ENCODE measurements at regions not wholly inside any gene's neighbourhood (a gene's known extent, or its start where the extent isn't known, plus 50 kb on each side); places are given as distances from the start of the nearest gene placed in this dataset.

DNA sequence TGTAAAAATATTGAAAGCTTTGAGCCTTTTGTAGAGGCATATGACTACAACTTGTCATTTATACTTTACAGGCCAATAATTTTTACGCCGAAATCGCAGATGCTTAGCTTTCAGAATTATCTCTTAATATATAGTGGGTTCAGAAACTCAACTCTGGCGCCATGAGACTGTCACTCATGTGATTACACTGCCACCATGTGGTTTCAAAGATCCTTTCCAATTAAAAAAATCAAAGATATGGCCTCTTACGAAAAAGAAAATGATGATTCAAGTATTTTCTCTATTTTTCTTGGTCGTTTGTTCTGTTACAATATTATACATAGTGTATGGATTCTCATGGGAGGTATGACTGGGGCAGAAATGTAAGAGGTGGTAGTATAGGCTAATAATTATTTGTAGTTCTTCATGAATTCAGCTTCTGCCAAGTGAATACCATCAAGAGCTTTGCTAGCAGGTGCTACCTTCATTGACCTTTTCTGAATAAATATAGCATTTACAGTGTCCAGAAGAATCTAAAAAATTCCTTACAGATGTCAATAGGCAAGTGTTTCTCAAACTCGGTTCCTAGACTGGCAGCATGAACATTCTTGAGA lies 751.7 kb upstream of the GOLIM4 start:
- Histone ChIP-seq H3K4me2 (ENCODE audit: low read depth, low read length) (peak overlapping the region; percentile 54), H3K4me1 (ENCODE audit: insufficient read depth, low read length) (peaks cover 9% of the 10 kb centered on the region), H3K9ac (ENCODE audit: insufficient read depth, low read depth, low read length) (no peak overlapping the region), H3K79me2 (ENCODE audit: insufficient read depth, low read length) (no peaks in the 10 kb centered on the region), H3K4me3 (replicated peaks in 1 of 3; ENCODE audit: insufficient read depth in 1 of 3, low read depth in 2 of 3, low read length in 3 of 3) (no peak overlapping the region; a peak in 1 of 6 replicates), H4K20me1 (ENCODE audit: insufficient read depth, low read length) (no peaks in the 10 kb centered on the region), H3K27ac (ENCODE audit: extremely low read length, insufficient read depth, low read length) (no peak overlapping the region), H2AFZ (ENCODE audit: low read length) (peak overlapping the region; percentile 37), H3K9me3 (ENCODE audit: low read length) (peaks cover 15% of the 10 kb centered on the region), H3K36me3 (replicated peaks in 1 of 2; ENCODE audit: control insufficient read depth in 1 of 2, insufficient read depth in 2 of 2, low read length in 2 of 2) (no peaks in the 10 kb centered on the region), H3K27me3 (ENCODE audit: control insufficient read depth in 1 of 2, insufficient read depth in 2 of 2, low read length in 2 of 2) (peaks cover 0 to 4% of the 10 kb centered on the region in 2 experiments; a peak in 1 of 5 replicates)
- DNase-seq (ENCODE audit: low spot score) (no peak), ATAC-seq (peak; percentile 65), FAIRE-seq (no peak)
- ChIA-PET POLR2A (no interaction called here), CTCF (ENCODE audit: low intra/inter-chr PET ratio, low total read pairs) (interaction anchor here (0.9 to 3.9 kb wide), 3 partner anchors 17 to 636 kb away, joined by 3 to 17 read pairs (median 13); no protein-coding TSS in a partner anchor)
- WGBS (ENCODE audit: low lambda C conversion rate) = 3% methylated on average over 7 of the region's 7 CpGs
- no TSS peak for BruUV-seq (replicated peaks)
- in situ Hi-C loops (cut with HindIII; ENCODE audit: extremely low pct_ligation_motif_present, low pct_unique_long_range_greater_than_20kb) = loop anchor here (5.0 kb wide), 2 partner anchors 335 to 635 kb away; no protein-coding TSS in a partner anchor
- intact Hi-C loops (cut with micrococcal nuclease; ENCODE audit: unreplicated experiment) = loop anchor here (1.0 to 5.0 kb wide), 4 partner anchors 227 to 800 kb away; no protein-coding TSS in a partner anchor
- TF ChIP-seq SMARCE1 (IDR thresholded peaks at IDR 0.05; ENCODE audit: borderline replicate concordance) = no peak
- no peak for TF ChIP-seq ZBTB3 (CRISPR knock-in tag; IDR thresholded peaks at IDR 0.05; ENCODE audit: borderline replicate concordance, low read depth)
- TF ChIP-seq, protein P1, sequence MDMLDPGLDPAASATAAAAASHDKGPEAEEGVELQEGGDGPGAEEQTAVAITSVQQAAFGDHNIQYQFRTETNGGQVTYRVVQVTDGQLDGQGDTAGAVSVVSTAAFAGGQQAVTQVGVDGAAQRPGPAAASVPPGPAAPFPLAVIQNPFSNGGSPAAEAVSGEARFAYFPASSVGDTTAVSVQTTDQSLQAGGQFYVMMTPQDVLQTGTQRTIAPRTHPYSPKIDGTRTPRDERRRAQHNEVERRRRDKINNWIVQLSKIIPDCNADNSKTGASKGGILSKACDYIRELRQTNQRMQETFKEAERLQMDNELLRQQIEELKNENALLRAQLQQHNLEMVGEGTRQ (IDR thresholded peaks at IDR 0.05; ENCODE audit: low read depth, low read length) = no peak
- TF ChIP-seq, protein P1 (CRISPR knock-in tag; IDR thresholded peaks at IDR 0.05; ENCODE audit: borderline replicate concordance) = no peak
- TF ChIP-seq NFIB (CRISPR knock-in tag; IDR thresholded peaks at IDR 0.05; ENCODE audit: borderline replicate concordance) = no peak
- TF ChIP-seq, protein P2, sequence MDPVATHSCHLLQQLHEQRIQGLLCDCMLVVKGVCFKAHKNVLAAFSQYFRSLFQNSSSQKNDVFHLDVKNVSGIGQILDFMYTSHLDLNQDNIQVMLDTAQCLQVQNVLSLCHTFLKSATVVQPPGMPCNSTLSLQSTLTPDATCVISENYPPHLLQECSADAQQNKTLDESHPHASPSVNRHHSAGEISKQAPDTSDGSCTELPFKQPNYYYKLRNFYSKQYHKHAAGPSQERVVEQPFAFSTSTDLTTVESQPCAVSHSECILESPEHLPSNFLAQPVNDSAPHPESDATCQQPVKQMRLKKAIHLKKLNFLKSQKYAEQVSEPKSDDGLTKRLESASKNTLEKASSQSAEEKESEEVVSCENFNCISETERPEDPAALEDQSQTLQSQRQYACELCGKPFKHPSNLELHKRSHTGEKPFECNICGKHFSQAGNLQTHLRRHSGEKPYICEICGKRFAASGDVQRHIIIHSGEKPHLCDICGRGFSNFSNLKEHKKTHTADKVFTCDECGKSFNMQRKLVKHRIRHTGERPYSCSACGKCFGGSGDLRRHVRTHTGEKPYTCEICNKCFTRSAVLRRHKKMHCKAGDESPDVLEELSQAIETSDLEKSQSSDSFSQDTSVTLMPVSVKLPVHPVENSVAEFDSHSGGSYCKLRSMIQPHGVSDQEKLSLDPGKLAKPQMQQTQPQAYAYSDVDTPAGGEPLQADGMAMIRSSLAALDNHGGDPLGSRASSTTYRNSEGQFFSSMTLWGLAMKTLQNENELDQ (CRISPR knock-in tag; IDR thresholded peaks at IDR 0.05; ENCODE audit: borderline replicate concordance) = no peak
- no peak for TF ChIP-seq MXI1 (IDR thresholded peaks at IDR 0.05; ENCODE audit: borderline replicate concordance, low read depth, low read length)
- TF ChIP-seq, protein P3, sequence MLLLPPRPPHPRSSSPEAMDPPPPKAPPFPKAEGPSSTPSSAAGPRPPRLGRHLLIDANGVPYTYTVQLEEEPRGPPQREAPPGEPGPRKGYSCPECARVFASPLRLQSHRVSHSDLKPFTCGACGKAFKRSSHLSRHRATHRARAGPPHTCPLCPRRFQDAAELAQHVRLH (CRISPR knock-in tag; IDR thresholded peaks at IDR 0.05; ENCODE audit: borderline replicate concordance, low read depth) = no peak
- TF ChIP-seq KDM4B (CRISPR knock-in tag; IDR thresholded peaks at IDR 0.05) = no peak
- no peak for TF ChIP-seq EED (CRISPR knock-in tag; IDR thresholded peaks at IDR 0.05)
- no peak for TF ChIP-seq NPAS2 (CRISPR knock-in tag; IDR thresholded peaks at IDR 0.05; ENCODE audit: borderline replicate concordance)
- TF ChIP-seq ZBTB1 (CRISPR knock-in tag; IDR thresholded peaks at IDR 0.05; ENCODE audit: borderline replicate concordance) = no peak
- no peak for TF ChIP-seq KDM1A (CRISPR knock-in tag; IDR thresholded peaks at IDR 0.05)
- TF ChIP-seq, protein P4, sequence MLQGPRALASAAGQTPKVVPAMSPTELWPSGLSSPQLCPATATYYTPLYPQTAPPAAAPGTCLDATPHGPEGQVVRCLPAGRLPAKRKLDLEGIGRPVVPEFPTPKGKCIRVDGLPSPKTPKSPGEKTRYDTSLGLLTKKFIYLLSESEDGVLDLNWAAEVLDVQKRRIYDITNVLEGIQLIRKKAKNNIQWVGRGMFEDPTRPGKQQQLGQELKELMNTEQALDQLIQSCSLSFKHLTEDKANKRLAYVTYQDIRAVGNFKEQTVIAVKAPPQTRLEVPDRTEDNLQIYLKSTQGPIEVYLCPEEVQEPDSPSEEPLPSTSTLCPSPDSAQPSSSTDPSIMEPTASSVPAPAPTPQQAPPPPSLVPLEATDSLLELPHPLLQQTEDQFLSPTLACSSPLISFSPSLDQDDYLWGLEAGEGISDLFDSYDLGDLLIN (CRISPR knock-in tag; IDR thresholded peaks at IDR 0.05; ENCODE audit: borderline replicate concordance) = no peak
- TF ChIP-seq, protein P5, sequence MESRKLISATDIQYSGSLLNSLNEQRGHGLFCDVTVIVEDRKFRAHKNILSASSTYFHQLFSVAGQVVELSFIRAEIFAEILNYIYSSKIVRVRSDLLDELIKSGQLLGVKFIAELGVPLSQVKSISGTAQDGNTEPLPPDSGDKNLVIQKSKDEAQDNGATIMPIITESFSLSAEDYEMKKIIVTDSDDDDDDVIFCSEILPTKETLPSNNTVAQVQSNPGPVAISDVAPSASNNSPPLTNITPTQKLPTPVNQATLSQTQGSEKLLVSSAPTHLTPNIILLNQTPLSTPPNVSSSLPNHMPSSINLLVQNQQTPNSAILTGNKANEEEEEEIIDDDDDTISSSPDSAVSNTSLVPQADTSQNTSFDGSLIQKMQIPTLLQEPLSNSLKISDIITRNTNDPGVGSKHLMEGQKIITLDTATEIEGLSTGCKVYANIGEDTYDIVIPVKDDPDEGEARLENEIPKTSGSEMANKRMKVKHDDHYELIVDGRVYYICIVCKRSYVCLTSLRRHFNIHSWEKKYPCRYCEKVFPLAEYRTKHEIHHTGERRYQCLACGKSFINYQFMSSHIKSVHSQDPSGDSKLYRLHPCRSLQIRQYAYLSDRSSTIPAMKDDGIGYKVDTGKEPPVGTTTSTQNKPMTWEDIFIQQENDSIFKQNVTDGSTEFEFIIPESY (CRISPR knock-in tag; IDR thresholded peaks at IDR 0.05) = no peak
- TF ChIP-seq KLF16 (CRISPR knock-in tag; IDR thresholded peaks at IDR 0.05) = no peak
- peak; percentile 47; the same call in 1 of the 2 replicates for TF ChIP-seq MAFF (IDR thresholded peaks at IDR 0.05; ENCODE audit: low read depth, low read length)
